ENCODE measurements at regions not wholly inside any gene's neighbourhood (a gene's known extent, or its start where the extent isn't known, plus 50 kb on each side); places are given as distances from the start of the nearest gene placed in this dataset.

- no peak for DNase-seq (ENCODE audit: low spot score in 2 of 2)
- Histone ChIP-seq H3K4me1 (no peaks in the 10 kb centered on the region), H3K27ac (no peak overlapping the region), H3K36me3 (no peaks in the 10 kb centered on the region), H3K4me3 (no peak overlapping the region), H3K27me3 (no peaks in the 10 kb centered on the region), H3K9me3 (peaks cover 0 to 1% of the 10 kb centered on the region in 2 donors)
- TF ChIP-seq CTCF (IDR thresholded peaks at IDR 0.05) (no peak), POLR2A (IDR thresholded peaks at IDR 0.05) (no peak), POLR2AphosphoS5 (IDR thresholded peaks at IDR 0.05) (no peak)
- intact Hi-C loops (cut with DNase I; ENCODE audit: low total_unique reads), result no loop called here
These were observed 270.6 kb downstream of the DCAF12L2 start for GRCh38 chrX:125895518-125895917.

GRCh38 chrX:125926295-125926694, 239.8 kb downstream of the DCAF12L2 start:
- intact Hi-C loops (cut with DNase I; ENCODE audit: low total_unique reads), result no loop called here

GRCh38 chrX:125940985-125941384, 225.1 kb downstream of the DCAF12L2 start:
- Histone ChIP-seq H3K27me3 (no peaks in the 10 kb centered on the region), H3K36me3 (no peaks in the 10 kb centered on the region), H3K9me3 (peaks cover 0 to 21% of the 10 kb centered on the region in 2 donors), H3K4me1 (no peaks in the 10 kb centered on the region), H3K27ac (no peak overlapping the region), H3K4me3 (no peak overlapping the region)
- no peak for DNase-seq (ENCODE audit: low spot score in 2 of 2)
- intact Hi-C loops (cut with DNase I; ENCODE audit: low total_unique reads), result no loop called here
- TF ChIP-seq CTCF (IDR thresholded peaks at IDR 0.05), result no peak
- TF ChIP-seq POLR2A (IDR thresholded peaks at IDR 0.05), result no peak
- TF ChIP-seq POLR2AphosphoS5 (IDR thresholded peaks at IDR 0.05), result no peak

More at GRCh38 chrX:125926295-125926694, 239.8 kb downstream of the DCAF12L2 start:
- H3K27ac ChIP-seq, result no peak overlapping the region
- TF ChIP-seq POLR2A (IDR thresholded peaks at IDR 0.05) (no peak), CTCF (IDR thresholded peaks at IDR 0.05) (no peak)
- no peaks in the 10 kb centered on the region for H3K36me3 ChIP-seq
- no peaks in the 10 kb centered on the region for H3K27me3 ChIP-seq
- DNase-seq (ENCODE audit: low spot score in 2 of 2), result no peak
- H3K9me3 ChIP-seq, result peaks cover 0 to 4% of the 10 kb centered on the region in 2 donors
- no peaks in the 10 kb centered on the region for H3K4me1 ChIP-seq
- H3K4me3 ChIP-seq, result no peak overlapping the region

GRCh38 chrX:125947501-125947900, 218.6 kb downstream of the DCAF12L2 start:
- TF ChIP-seq CTCF (IDR thresholded peaks at IDR 0.05), result no peak
- no peak for TF ChIP-seq POLR2A (IDR thresholded peaks at IDR 0.05)
- TF ChIP-seq POLR2AphosphoS5 (IDR thresholded peaks at IDR 0.05), result no peak
- Histone ChIP-seq H3K4me1 (no peaks in the 10 kb centered on the region), H3K27ac (no peak overlapping the region), H3K9me3 (no peaks in the 10 kb centered on the region), H3K27me3 (no peaks in the 10 kb centered on the region), H3K4me3 (no peak overlapping the region), H3K36me3 (no peaks in the 10 kb centered on the region)
- no peak for DNase-seq (ENCODE audit: low spot score in 2 of 2)
- intact Hi-C loops (cut with DNase I; ENCODE audit: low total_unique reads), result no loop called here

- no peak overlapping the region for H3K4me3 ChIP-seq
- no peaks in the 10 kb centered on the region for H3K36me3 ChIP-seq
- intact Hi-C loops (cut with DNase I; ENCODE audit: low total_unique reads), result no loop called here
- TF ChIP-seq POLR2AphosphoS5 (IDR thresholded peaks at IDR 0.05) (no peak), POLR2A (IDR thresholded peaks at IDR 0.05) (no peak), CTCF (IDR thresholded peaks at IDR 0.05) (no peak)
- no peak for DNase-seq (ENCODE audit: low spot score in 2 of 2)
- no peaks in the 10 kb centered on the region for H3K27me3 ChIP-seq
- H3K4me1 ChIP-seq, result no peaks in the 10 kb centered on the region
- H3K27ac ChIP-seq, result no peak overlapping the region
- no peaks in the 10 kb centered on the region for H3K9me3 ChIP-seq
These were observed 213.1 kb downstream of the DCAF12L2 start for GRCh38 chrX:125952973-125953372.
